Panc1 (cell line): ENCODE measurements at regions not wholly inside any gene's neighbourhood (a gene's known extent, or its start where the extent isn't known, plus 50 kb on each side); places are given as distances from the start of the nearest gene placed in this dataset.

Experiments
- ATAC-seq: fragments of 200-7000 bp; cut with Tn5 transposase; 2 replicates; pipeline ENCODE4 v1.9.1; 2020; ENCODE audit warnings: mild to moderate bottlenecking, moderate library complexity
- BruUV-seq: library from RNA; stranded (reverse); fragments of 400-500 nt; replicated peaks from 2 replicates; lab custom pipeline; 2021; lab: Mats Ljungman, UMichigan
- CTCF ChIA-PET: fragments of 300-600 bp; sonication (Branson Sonifier 250); formaldehyde crosslinking; loops from one replicate; lab custom pipeline; 2022; ENCODE audit warnings: antibody characterized with exemption; lab: Charles Lee
- POLR2A ChIA-PET: fragments of 300-600 bp; sonication (Branson Sonifier 250); formaldehyde crosslinking; loops from one replicate; lab custom pipeline; 2022; ENCODE audit warnings: antibody characterized with exemption; lab: Charles Lee
- DNase-seq: peaks from one replicate; pipeline ENCODE4 v3.0.0-alpha.2; 2010; ENCODE audit warnings: low read depth, low spot score
- H3K27ac ChIP-seq: 2 replicates; pipeline ENCODE4 v1.5.1; 2011; ENCODE audit warnings: mild to moderate bottlenecking, low read length, inconsistent platforms
- H3K27me3 ChIP-seq: fragments of 200-500 bp; sonication (Bioruptor generic); 2 replicates; pipeline ENCODE4 v1.6.0; 2014; ENCODE audit warnings: low read length, inconsistent platforms; ENCODE audit not compliant: control insufficient read depth, insufficient read depth
- H3K36me3 ChIP-seq: fragments of 200-500 bp; sonication (Bioruptor generic); 2 replicates; pipeline ENCODE4 v1.5.1; 2014; ENCODE audit warnings: inconsistent platforms, mild to moderate bottlenecking, low read length, moderate library complexity; ENCODE audit not compliant: control insufficient read depth, insufficient read depth
- H3K4me1 ChIP-seq: 2 replicates; pipeline ENCODE4 v1.5.1; 2011; ENCODE audit warnings: inconsistent platforms, mild to moderate bottlenecking, low read length, moderate library complexity; ENCODE audit not compliant: control insufficient read depth, insufficient read depth
- H3K4me3 ChIP-seq, 2 experiments: 2 replicates each; pipeline ENCODE4 v1.5.1; 2011 to 2012; ENCODE audit warnings: low read depth in 2 of 2, low read length in 2 of 2, mild to moderate bottlenecking in 2 of 2, inconsistent platforms in 1 of 2, moderate library complexity in 1 of 2
- H3K9me3 ChIP-seq: fragments of 200-500 bp; sonication (Bioruptor generic); 2 replicates; pipeline ENCODE4 v1.5.1; 2014; ENCODE audit warnings: low read depth, mild to moderate bottlenecking, inconsistent platforms, low read length, moderate library complexity; ENCODE audit not compliant: control insufficient read depth, insufficient read depth
- POLR2AphosphoS5 ChIP-seq: IDR thresholded peaks from 2 replicates; pipeline ENCODE4 v1.6.1; 2012; ENCODE audit warnings: mild to moderate bottlenecking, low read depth, low read length, moderate library complexity
- SIN3A ChIP-seq: IDR thresholded peaks from 2 replicates; pipeline ENCODE4 v1.6.1; 2012; ENCODE audit warnings: low read depth, mild to moderate bottlenecking, low read length, moderate library complexity, borderline replicate concordance; ENCODE audit not compliant: insufficient read depth
- TCF7L2 ChIP-seq: IDR thresholded peaks from 2 replicates; pipeline ENCODE4 v1.6.1; 2011; ENCODE audit warnings: mild to moderate bottlenecking, low read depth, low read length, inconsistent platforms
- in situ Hi-C: cut with HindIII; loops from 2 replicates; pipeline ENCODE4 v1.10.0; 2016; ENCODE audit warnings: low sequenced_read_pairs, low pct_unique_long_range_greater_than_20kb
- intact Hi-C: fragments of 100-400 bp; cut with micrococcal nuclease; formaldehyde crosslinking; loops from one replicate; pipeline ENCODE4 v1.10.0; 2022; ENCODE audit not compliant: unreplicated experiment
- TF ChIP-seq, protein P1 (sequence below): fragments of 450-650 bp; IDR thresholded peaks from 2 replicates; pipeline ENCODE4 v1.5.1; 2017; ENCODE audit warnings: mild to moderate bottlenecking
- TF ChIP-seq, protein P2 (sequence below), 2 experiments: IDR thresholded peaks; 2 replicates each; pipeline ENCODE4 v1.6.1; 2011 to 2012; ENCODE audit warnings: low read depth in 2 of 2, control low read depth in 1 of 2, low read length in 1 of 2, mild to moderate bottlenecking in 1 of 2, moderate library complexity in 1 of 2; ENCODE audit not compliant: insufficient read depth in 1 of 2

DNA sequence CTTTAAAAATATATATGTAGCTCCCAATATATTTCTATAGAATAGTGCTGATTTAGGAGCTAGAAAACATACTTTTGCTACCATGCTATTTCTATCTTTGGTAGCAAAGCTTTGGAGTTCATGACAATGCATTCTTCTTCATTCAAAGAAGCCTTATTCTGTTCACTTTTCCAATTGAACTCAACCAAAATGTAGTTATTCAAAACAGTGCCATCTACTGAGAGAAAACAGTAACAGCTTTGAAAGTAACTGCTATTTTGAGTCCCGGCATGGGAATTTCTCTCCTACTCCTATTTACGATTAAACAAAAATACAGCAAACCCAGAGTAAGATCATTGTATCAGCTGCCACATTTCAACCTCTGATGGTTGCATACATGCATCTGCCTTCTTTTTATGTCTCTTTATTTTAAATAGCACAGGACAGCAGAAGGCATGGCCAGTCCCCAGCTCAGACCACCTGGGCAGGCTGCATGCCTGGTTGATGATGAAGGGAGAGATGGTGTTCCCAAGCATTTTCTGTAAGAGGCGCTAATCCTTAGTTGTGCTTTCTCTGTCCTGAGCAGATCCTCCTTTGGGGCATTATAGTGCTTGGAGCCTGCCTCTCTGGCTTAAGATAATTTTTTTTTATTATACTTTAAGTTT, 69.7 kb upstream of the SULT1C3 start:
- ChIA-PET POLR2A (no interaction called here), CTCF (interaction anchor here (0.7 kb wide), 2 partner anchors 13 to 14 kb away, joined by 3 read pairs; no protein-coding TSS in a partner anchor)
- Histone ChIP-seq H3K36me3 (no peaks in the 10 kb centered on the region), H3K4me3 (no peak overlapping the region), H3K4me1 (no peaks in the 10 kb centered on the region), H3K27me3 (no peaks in the 10 kb centered on the region), H3K9me3 (no peaks in the 10 kb centered on the region), H3K27ac (no peak overlapping the region)
- TF ChIP-seq POLR2AphosphoS5 = no peak
- TF ChIP-seq, protein P1, sequence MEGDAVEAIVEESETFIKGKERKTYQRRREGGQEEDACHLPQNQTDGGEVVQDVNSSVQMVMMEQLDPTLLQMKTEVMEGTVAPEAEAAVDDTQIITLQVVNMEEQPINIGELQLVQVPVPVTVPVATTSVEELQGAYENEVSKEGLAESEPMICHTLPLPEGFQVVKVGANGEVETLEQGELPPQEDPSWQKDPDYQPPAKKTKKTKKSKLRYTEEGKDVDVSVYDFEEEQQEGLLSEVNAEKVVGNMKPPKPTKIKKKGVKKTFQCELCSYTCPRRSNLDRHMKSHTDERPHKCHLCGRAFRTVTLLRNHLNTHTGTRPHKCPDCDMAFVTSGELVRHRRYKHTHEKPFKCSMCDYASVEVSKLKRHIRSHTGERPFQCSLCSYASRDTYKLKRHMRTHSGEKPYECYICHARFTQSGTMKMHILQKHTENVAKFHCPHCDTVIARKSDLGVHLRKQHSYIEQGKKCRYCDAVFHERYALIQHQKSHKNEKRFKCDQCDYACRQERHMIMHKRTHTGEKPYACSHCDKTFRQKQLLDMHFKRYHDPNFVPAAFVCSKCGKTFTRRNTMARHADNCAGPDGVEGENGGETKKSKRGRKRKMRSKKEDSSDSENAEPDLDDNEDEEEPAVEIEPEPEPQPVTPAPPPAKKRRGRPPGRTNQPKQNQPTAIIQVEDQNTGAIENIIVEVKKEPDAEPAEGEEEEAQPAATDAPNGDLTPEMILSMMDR = peak; percentile 63
- BruUV-seq = no TSS peak
- ATAC-seq (no peak), DNase-seq (no peak)
- intact Hi-C loops (no loop called here), in situ Hi-C loops (no loop called here)

DNA sequence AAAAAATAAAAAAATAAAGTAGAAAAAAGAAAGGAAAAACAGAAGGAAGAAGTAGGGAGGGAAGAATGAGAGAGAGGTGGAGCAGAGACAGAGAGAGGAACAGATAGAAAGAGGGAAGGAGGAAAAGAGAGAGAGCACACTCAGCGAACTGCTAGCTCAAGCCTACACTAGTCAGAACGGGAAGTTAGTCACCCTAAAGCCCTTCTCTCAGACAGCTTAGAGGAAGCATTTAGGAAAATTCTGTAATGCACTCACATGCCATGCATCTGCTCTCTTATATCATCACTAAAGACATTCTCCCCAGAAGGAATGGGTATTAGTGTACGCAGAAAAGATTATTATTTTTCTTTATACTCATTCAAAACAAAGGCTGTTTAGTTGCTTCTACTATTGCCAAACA, 68.1 kb upstream of the SULT1C3 start:
- in situ Hi-C loops = no loop called here
- POLR2A ChIA-PET = no interaction called here

More for the DNA sequence above, 68.1 kb upstream of the SULT1C3 start:
- intact Hi-C loops = no loop called here
- H3K4me3 ChIP-seq = no peak overlapping the region
- no peaks in the 10 kb centered on the region for H3K36me3 ChIP-seq
- TF ChIP-seq POLR2AphosphoS5 = no peak
- TF ChIP-seq, protein P2, sequence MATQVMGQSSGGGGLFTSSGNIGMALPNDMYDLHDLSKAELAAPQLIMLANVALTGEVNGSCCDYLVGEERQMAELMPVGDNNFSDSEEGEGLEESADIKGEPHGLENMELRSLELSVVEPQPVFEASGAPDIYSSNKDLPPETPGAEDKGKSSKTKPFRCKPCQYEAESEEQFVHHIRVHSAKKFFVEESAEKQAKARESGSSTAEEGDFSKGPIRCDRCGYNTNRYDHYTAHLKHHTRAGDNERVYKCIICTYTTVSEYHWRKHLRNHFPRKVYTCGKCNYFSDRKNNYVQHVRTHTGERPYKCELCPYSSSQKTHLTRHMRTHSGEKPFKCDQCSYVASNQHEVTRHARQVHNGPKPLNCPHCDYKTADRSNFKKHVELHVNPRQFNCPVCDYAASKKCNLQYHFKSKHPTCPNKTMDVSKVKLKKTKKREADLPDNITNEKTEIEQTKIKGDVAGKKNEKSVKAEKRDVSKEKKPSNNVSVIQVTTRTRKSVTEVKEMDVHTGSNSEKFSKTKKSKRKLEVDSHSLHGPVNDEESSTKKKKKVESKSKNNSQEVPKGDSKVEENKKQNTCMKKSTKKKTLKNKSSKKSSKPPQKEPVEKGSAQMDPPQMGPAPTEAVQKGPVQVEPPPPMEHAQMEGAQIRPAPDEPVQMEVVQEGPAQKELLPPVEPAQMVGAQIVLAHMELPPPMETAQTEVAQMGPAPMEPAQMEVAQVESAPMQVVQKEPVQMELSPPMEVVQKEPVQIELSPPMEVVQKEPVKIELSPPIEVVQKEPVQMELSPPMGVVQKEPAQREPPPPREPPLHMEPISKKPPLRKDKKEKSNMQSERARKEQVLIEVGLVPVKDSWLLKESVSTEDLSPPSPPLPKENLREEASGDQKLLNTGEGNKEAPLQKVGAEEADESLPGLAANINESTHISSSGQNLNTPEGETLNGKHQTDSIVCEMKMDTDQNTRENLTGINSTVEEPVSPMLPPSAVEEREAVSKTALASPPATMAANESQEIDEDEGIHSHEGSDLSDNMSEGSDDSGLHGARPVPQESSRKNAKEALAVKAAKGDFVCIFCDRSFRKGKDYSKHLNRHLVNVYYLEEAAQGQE (IDR thresholded peaks at IDR 0.05; ENCODE audit: insufficient read depth in 1 of 2, low read depth in 2 of 2, low read length in 1 of 2) = no peak
- TF ChIP-seq SIN3A = no peak
- no peak for TF ChIP-seq TCF7L2
- TF ChIP-seq, protein P1 = no peak
- BruUV-seq = no TSS peak
- no peak for DNase-seq
- H3K27me3 ChIP-seq = no peaks in the 10 kb centered on the region
- H3K27ac ChIP-seq = no peak overlapping the region
- CTCF ChIA-PET = no interaction called here
- H3K9me3 ChIP-seq = no peaks in the 10 kb centered on the region
- ATAC-seq = no peak
- H3K4me1 ChIP-seq = no peaks in the 10 kb centered on the region
